Keratinocyte (primary cell): ENCODE measurements at regions not wholly inside any gene's neighbourhood (a gene's known extent, or its start where the extent isn't known, plus 50 kb on each side); places are given as distances from the start of the nearest gene placed in this dataset.

Experiments used
- DNase-seq: peaks from one replicate; pipeline ENCODE4 v3.0.0-alpha.2; 2011; ENCODE audit warnings: low read depth, missing footprints, low spot score
- FAIRE-seq: peaks from 2 replicates; lab custom pipeline; 2011; peaks lifted over from hg19 to GRCh38; lab: Jason Lieb, UNC
- H2AFZ ChIP-seq: 2 replicates; pipeline ENCODE4 v1.6.0; 2012; ENCODE audit warnings: low read length, control low read depth, inconsistent platforms; ENCODE audit not compliant: control insufficient read depth
- H3K27ac ChIP-seq: 2 replicates; pipeline ENCODE4 v1.5.1; 2011; ENCODE audit warnings: low read length; ENCODE audit not compliant: control insufficient read depth, insufficient read depth
- H3K27me3 ChIP-seq: 3 replicates; pipeline ENCODE4 v1.6.0; 2011; ENCODE audit warnings: low read length; ENCODE audit not compliant: control insufficient read depth, insufficient read depth; ENCODE audit errors: extremely low read depth
- H3K36me3 ChIP-seq, 2 experiments: 2 replicates in 1 of 2; 3 replicates in 1 of 2; pipeline ENCODE4 v1.5.1; 2011; ENCODE audit warnings: low read length in 2 of 2, mild to moderate bottlenecking in 1 of 2; ENCODE audit not compliant: control insufficient read depth in 2 of 2, insufficient read depth in 2 of 2; ENCODE audit errors: extremely low read depth in 1 of 2
- H3K4me1 ChIP-seq: 3 replicates; pipeline ENCODE4 v1.5.1; 2011; ENCODE audit warnings: low read length; ENCODE audit not compliant: control insufficient read depth, insufficient read depth; ENCODE audit errors: extremely low read depth
- H3K4me2 ChIP-seq: 3 replicates; pipeline ENCODE4 v1.6.0; 2011; ENCODE audit warnings: low read depth, low read length; ENCODE audit not compliant: control insufficient read depth, insufficient read depth; ENCODE audit errors: extremely low read depth
- H3K4me3 ChIP-seq, 3 experiments: fragments of 200-600 bp in 1 of 3; sonication (generic) in 1 of 3; 2 replicates in 2 of 3; 3 replicates in 1 of 3; pipeline ENCODE4 v1.5.1; 2011 to 2016; ENCODE audit warnings: low read length in 3 of 3, mild to moderate bottlenecking in 3 of 3, control low read depth in 2 of 3, inconsistent platforms in 1 of 3, low read depth in 1 of 3, mixed read lengths in 1 of 3, mixed run types in 1 of 3, moderate library complexity in 1 of 3; ENCODE audit not compliant: control insufficient read depth in 2 of 3, insufficient read depth in 2 of 3; ENCODE audit errors: extremely low read depth in 1 of 3
- H3K79me2 ChIP-seq: 2 replicates; pipeline ENCODE4 v1.6.0; 2012; ENCODE audit warnings: low read length; ENCODE audit not compliant: control insufficient read depth, insufficient read depth
- H3K9ac ChIP-seq: 3 replicates; pipeline ENCODE4 v1.6.0; 2011; ENCODE audit warnings: low read length; ENCODE audit not compliant: control insufficient read depth, insufficient read depth; ENCODE audit errors: extremely low read depth
- H3K9me1 ChIP-seq: 3 replicates; pipeline ENCODE4 v1.6.0; 2011; ENCODE audit warnings: low read length; ENCODE audit not compliant: control insufficient read depth, insufficient read depth; ENCODE audit errors: extremely low read depth
- H3K9me3 ChIP-seq: 2 replicates; pipeline ENCODE4 v1.5.1; 2012; ENCODE audit warnings: low read depth, low read length; ENCODE audit not compliant: control insufficient read depth
- H4K20me1 ChIP-seq: 3 replicates; pipeline ENCODE4 v1.6.0; 2011; ENCODE audit warnings: low read length; ENCODE audit not compliant: control insufficient read depth, insufficient read depth; ENCODE audit errors: extremely low read depth
- CTCF ChIP-seq, 3 experiments: IDR thresholded peaks in 1 of 3; conservative IDR thresholded peaks in 1 of 3; optimal IDR thresholded peaks in 1 of 3; 2 replicates in 2 of 3; 3 replicates in 1 of 3; pipeline versions ENCODE3 to v1.5.1; 2011; ENCODE audit warnings: low read length in 3 of 3, mild to moderate bottlenecking in 3 of 3, moderate library complexity in 2 of 3, control low read depth in 1 of 3, inconsistent platforms in 1 of 3; ENCODE audit not compliant: insufficient read depth in 2 of 3; ENCODE audit errors: extremely low read depth in 1 of 3
- EZH2 ChIP-seq: IDR thresholded peaks from one replicate; pipeline ENCODE4 v1.6.1; 2012; ENCODE audit warnings: inconsistent platforms, mild to moderate bottlenecking, low read length, moderate library complexity
- dilution Hi-C: fragments of 300-500 bp; cut with MboI; formaldehyde crosslinking; loops from one replicate; pipeline ENCODE4 v1.7.0; 2020; ENCODE audit warnings: low sequenced_read_pairs; ENCODE audit not compliant: extremely low pct_ligation_motif_present

GRCh38 chr4:20486433-20486832 lies 213.8 kb upstream of the PACRGL start:
- Histone ChIP-seq H3K9ac (no peak overlapping the region), H3K4me2 (no peak overlapping the region), H3K9me1 (no peaks in the 10 kb centered on the region), H3K27ac (no peak overlapping the region), H3K4me3 (no peak overlapping the region), H2AFZ (no peak overlapping the region), H3K4me1 (peaks cover 3% of the 10 kb centered on the region), H3K79me2 (no peaks in the 10 kb centered on the region), H3K36me3 (peaks cover 0 to 3% of the 10 kb centered on the region in 2 experiments), H3K9me3 (no peaks in the 10 kb centered on the region), H4K20me1 (no peaks in the 10 kb centered on the region), H3K27me3 (no peaks in the 10 kb centered on the region)
- TF ChIP-seq CTCF (optimal IDR thresholded peaks at IDR 0.05 in 1 of 3, IDR thresholded peaks at IDR 0.05 in 1 of 3, conservative IDR thresholded peaks at IDR 0.05 in 1 of 3; ENCODE audit: extremely low read depth in 1 of 3, insufficient read depth in 2 of 3, low read length in 3 of 3), result no peak
- no peak for TF ChIP-seq EZH2
- DNase-seq (no peak), FAIRE-seq (no peak)
- dilution Hi-C loops, result no loop called here

- no peaks in the 10 kb centered on the region for H3K79me2 ChIP-seq
- H4K20me1 ChIP-seq, result no peaks in the 10 kb centered on the region
- TF ChIP-seq CTCF (optimal IDR thresholded peaks at IDR 0.05 in 1 of 3, IDR thresholded peaks at IDR 0.05 in 1 of 3, conservative IDR thresholded peaks at IDR 0.05 in 1 of 3; ENCODE audit: extremely low read depth in 1 of 3, insufficient read depth in 2 of 3, low read length in 3 of 3) (no peak), EZH2 (no peak)
- H3K9ac ChIP-seq, result no peak overlapping the region
- H3K4me2 ChIP-seq, result no peak overlapping the region
- H3K4me3 ChIP-seq, result no peak overlapping the region
- no peak overlapping the region for H3K27ac ChIP-seq
- FAIRE-seq (no peak), DNase-seq (no peak)
- peaks cover 3% of the 10 kb centered on the region for H3K4me1 ChIP-seq
- no peaks in the 10 kb centered on the region for H3K9me3 ChIP-seq
- dilution Hi-C loops, result no loop called here
- peaks cover 0 to 3% of the 10 kb centered on the region in 2 experiments for H3K36me3 ChIP-seq
- H3K9me1 ChIP-seq, result no peaks in the 10 kb centered on the region
- H3K27me3 ChIP-seq, result no peaks in the 10 kb centered on the region
- no peak overlapping the region for H2AFZ ChIP-seq
Observed at GRCh38 chr4:20487446-20487845, 212.8 kb upstream of the PACRGL start.
